NCI-H1105 (cell line): ENCODE measurements at regions not wholly inside any gene's neighbourhood (a gene's known extent, or its start where the extent isn't known, plus 50 kb on each side); places are given as distances from the start of the nearest gene placed in this dataset.

Source experiments
- DNase-seq: peaks from one replicate; lab custom pipeline; 2025; lab: John Stamatoyannopoulos, UW

DNA sequence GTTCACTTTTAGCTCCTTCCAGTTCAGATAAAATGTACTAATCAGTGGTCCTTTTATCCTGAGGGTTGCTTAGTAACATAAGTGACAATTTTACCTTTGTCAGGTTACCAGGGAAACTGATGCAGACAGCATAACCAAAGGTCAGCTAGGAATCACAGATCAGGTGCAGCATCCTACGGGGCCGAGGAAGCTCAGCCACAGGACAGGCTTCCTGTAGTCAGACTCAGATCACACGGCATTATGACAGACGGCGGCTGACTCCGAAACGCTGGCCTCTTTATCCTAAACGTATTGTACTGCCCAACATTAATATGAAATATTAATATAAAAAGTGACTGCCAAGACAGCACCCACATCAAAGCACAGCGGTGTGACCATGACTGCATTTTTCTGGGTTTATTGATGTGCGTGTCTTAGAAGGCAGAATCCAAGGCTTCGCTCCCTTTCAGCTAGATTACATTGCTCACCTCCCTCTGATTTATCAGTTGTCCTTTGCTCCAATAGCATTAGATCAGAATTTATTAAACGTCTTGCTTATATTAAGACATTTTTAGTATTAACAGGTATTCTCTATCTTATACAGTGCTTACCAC lies 444.5 kb downstream of the CMPK2 start:
- DNase-seq, result no peak

DNA sequence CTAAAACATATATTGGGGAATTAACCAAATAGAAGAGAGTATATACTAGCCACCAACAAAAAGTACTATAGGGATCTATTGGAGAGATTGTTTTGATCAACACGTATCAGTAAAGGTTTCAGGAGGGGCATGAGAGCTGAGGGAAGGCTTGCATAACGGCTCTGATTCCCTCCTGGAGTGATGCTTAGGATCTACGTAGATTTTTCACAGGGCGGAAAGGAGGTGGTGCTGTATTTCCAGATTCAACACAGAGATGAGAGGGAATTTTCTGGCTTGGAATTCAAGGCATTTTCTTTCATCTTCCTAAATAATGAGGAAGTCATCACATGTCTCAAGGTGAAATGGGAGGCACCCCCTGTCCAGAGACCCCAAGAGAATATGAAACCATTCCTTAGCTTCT lies 443.8 kb downstream of the CMPK2 start:
- DNase-seq, result no peak

DNA sequence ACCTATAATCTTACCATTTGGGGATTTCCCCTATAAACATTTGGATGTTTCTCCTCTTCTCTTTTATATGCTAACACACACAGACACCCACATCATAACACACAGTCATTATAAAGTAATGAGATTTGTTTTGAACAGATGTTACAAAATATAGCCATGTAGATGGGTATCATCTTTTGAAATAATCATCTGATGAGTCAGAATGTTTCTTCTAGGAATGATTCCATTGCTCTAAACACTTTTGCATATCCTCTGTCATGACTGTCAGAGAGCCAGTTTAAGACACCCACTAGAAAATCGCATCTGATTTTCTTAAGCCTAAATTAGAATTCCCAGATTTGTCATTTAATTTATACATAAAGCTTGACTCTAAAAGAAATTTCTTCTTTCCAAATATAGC lies 442.6 kb downstream of the CMPK2 start:
- no peak for DNase-seq

DNA sequence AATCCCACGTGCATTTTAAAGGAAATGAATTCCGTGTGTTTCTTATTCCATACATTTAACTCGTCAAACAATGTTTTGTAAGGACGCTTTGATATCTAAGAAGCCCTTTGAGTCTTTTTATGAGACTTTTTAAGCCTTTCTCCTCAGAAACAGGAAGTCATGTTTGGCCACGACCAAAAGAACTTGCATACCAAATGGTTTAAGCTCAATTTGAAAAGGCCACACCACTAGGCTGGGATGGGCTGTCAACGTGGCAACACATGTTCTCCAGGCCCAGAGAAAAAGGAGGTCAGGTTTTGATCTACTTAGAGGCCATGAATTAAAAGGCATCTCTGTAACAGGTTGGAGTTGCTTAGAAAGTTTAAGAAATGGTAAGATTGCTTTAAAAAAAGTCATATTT lies 441.8 kb downstream of the CMPK2 start:
- DNase-seq, result no peak

DNA sequence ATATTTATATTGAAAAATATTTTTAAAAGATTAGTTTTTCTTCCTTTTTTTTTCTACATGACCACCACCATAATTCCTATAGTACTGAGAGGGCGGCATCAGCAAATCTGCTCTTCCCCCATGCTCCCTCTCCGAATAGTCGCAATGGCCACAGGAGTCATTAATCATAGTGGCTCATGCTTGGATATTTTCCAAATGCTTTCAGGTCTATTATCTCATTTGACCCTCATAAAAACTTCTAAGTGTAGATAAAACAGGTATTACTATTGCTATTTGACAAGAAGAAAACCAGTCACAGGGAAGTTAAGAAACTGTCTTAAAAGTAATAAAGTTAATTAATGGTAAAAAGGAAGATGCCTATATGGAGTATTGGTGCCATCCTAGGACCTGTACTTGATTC lies 440.7 kb downstream of the CMPK2 start:
- DNase-seq, result no peak

DNA sequence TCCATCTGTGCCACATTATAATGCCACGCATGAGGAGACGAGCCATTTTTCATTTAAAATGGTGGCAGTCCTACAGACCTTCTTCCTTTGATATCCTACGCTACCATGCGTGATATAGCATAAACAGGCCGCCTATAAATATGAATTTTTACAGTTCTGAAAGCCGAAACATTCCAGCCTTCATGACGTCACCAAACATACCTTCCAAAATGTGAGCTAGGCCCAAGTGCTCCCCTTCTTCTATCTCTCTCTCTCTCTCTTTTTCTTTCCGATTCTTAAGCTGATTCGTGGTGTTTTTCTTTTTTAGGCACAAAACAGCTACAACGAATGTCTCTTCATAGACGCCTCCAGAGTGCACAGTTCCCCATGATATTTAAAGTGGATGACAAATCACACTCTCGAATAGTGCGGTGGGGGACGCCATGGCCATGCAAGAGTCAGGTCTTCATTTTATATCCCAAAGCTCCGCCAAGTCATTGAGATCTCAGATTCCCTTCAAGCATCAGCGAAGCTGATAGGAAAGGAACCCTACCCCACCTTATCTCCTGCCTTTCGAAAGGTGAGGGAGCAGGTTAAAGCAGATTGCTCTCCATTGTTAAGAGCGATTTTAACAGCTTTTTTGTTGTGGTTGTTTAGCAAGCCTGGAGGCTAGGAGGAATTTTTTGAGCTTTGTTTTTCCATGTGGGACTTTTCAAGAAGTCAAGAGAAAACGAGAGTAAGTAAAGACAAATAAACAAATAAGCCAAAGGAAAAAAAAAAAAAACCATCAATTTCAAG lies 436.3 kb downstream of the CMPK2 start:
- DNase-seq, result no peak

DNA sequence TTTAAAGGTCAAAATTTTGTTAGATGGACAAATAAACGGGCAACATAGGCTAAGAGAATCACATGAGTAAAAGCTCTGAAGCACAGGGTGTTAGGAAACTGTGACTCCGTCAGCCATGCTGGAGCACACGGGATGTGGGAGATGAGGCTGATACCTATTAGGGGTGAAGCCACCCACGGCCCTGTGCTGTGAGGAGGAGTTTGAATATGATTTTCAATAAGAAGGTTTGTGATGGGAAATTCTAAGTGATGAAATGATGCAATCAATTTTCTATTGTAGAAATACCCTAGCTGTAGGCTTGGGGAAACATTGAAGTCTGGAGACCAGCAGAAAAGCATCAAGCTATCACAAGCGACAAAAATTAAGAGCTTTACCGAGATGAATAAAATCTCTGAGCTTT lies 431.3 kb downstream of the CMPK2 start:
- DNase-seq, result no peak

DNA sequence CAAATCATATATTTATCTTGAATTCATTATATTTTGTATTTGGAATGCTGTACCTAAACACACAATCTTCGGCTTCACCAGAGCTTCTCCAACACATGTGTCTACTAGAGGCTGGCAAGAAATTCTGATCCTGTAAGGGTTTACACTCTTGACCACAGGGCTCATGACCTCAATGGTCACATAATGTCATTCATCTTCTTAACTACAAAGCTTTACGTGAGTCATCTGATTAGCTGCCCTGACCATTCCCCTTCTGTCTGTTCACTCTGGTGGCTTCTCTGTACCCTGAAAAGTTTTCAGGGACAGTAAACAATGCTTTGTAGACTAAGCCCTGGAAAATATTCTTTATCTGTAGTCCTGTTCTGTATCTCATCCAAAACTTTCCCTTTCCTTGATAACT lies 423.9 kb downstream of the CMPK2 start:
- no peak for DNase-seq

DNA sequence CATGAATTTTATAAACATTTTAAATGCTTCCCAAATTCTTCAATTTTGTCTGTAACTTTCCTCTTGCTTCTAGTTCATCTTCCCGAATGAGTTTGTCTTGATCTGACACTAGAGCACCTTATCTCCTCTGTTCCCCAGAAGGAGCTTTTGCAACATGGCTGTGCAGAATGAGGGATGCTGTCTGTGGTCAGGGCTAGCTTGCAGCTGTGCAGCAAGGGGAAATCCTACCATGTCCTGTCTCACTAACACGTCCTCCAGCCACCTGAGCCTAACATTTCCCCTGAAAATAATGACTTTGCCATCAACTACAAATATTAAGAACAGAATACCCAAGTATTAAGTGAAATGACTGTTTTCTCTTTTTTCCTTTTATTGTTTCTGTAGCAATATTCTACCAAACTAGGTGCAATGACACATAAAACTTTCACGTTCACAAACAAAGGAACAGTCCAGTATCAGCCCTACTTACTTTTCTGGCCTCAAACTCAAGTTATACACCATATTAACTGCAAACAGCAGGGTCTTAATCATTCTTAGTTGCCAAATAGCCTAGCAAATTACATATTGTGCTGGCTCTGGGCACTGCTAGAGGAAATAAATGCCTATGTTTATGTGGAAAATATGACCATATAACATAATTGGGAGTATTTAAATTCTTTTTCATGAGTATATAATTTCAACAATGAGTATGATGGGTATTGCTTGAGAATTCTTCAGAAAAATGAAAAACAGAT lies 423.3 kb downstream of the CMPK2 start:
- DNase-seq, result no peak

DNA sequence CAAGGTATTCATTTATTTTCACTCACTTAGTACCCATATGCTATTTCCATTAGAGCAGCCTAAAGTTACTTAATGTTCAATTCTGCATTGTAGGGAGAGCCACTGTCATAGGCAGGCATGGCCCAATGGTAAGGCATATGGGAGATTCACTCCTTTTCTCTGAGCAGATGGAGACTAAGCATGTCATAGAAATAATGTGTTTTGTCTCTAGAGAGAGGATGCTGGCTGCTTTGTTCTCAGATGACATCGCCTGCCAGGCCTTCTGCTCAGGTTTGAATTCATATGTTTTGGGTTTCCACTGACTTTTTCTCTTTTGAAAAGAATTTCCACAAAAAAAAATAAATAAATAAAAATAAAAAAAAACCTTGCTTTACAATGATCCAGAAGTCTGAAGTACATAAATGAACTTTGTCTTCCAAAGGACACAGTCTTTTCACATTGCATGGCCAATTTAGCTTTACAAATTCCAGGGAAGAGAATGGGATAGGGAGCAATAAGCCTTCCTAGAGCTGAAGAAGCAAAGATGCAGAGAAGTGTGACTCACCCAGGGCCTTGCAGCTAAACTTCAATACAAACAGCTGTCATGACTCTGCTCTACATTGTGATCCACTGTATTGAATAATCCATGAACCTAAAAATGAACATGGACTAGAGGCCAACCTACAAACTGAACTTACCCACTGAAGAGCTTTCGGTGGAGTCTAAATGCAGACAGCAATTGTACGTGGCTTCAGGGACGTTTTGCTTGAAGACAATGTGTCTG lies 422.5 kb downstream of the CMPK2 start:
- no peak for DNase-seq

DNA sequence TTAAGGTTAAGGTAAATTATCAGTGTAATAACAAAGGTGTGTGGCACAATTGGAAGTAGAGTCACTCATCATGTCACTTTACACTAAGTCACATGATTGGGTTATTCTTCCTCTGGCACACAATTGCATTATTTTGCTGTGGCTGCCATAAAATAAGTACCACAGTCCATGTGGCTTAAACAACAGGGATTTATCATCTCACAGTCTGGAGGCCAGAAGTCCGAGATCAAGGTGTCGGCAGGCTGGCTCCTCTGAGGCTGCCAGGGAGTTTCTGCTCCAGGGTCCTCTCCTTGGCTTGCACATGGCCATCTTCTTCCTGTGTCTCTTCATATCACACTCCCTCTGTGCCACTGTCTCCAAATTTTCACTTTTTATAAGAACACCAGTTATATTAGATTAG lies 421.2 kb downstream of the CMPK2 start:
- DNase-seq, result no peak

DNA sequence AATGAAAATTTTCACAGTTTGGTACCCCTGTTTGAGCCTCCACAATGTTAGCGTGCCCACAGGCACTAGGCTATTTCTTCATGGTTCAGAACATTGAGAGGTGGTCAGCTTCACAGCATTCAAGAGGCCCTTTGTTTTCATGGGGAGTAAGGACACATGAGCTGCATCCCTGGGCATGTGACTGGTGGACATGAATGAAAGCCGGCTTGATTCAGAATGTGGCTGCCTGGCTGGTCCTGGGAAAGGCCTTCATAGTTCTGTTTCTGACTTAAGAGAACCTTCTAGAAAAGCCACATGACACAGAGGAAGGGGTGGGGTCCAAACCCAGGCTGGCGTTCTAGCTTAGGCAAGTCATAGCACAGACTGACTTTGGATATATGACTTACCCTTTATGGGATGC lies 420.6 kb downstream of the CMPK2 start:
- DNase-seq, result no peak

DNA sequence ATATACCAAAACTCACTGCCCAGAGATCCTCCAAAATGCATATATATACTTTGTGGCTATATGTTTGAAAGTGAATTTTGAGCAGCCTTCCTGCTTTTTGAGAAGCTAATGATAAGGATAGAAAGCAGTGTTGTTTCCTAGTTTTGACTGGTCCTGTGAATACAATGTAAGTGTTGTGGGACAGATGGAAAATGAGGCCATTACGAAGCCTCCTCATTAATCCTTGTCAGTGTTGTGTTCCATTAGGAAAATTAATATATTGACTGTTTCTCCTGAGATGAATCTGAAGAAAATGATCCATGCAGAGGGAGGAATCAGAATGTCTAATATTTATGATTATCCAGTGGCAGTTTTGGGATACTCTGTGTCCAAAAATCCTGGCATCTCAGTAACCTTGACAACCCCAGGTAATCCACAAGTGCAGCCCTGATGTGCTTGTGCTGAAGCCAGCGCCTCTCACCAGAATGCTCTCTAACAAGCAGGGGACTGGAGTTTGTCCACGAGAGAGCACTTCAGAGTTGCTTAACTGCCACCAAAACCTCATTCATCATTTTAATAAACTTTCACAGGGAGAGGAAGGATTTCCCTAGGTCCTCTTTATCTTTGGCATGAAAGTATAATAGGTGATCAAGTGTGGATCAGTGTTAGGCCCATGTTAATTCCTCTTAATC lies 418.6 kb downstream of the CMPK2 start:
- no peak for DNase-seq

DNA sequence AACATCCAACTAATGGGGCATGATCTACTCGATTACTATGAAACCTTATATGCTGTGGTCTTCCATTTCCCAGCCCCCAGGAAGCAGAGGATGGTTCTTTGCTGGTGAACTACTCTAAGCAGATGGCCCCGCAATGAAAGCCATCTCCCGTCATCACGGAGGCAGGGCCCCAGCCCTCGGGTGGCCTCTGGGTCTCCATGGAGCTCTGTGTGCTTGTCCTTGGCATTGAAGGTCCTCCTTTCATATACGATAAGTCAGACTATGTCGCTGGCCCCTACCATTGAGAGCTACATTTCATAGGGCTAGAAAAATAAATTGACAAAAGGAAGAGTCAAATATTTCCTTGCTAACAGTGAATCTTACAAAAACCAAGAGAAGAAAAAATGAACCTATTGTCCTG lies 416.8 kb downstream of the CMPK2 start:
- DNase-seq, result no peak

DNA sequence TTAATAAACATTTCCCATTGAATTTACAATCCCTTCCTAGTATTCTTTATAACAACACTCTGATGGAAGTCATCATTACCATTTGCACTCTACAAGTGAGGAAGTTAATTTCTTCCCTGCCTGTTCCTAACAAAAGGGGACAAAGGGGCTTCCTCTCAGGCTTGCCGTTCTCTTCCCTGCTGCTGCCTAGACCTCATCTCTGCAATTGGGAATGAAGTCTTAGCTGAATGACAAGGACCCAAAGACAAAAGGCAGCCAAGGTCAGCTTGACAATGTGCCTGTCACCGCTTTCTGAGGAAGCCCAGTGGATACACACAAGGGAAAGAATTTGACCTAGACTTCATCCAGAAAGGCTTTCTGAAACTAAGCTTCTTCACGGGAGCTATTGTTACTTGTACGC lies 416.4 kb downstream of the CMPK2 start:
- no peak for DNase-seq

DNA sequence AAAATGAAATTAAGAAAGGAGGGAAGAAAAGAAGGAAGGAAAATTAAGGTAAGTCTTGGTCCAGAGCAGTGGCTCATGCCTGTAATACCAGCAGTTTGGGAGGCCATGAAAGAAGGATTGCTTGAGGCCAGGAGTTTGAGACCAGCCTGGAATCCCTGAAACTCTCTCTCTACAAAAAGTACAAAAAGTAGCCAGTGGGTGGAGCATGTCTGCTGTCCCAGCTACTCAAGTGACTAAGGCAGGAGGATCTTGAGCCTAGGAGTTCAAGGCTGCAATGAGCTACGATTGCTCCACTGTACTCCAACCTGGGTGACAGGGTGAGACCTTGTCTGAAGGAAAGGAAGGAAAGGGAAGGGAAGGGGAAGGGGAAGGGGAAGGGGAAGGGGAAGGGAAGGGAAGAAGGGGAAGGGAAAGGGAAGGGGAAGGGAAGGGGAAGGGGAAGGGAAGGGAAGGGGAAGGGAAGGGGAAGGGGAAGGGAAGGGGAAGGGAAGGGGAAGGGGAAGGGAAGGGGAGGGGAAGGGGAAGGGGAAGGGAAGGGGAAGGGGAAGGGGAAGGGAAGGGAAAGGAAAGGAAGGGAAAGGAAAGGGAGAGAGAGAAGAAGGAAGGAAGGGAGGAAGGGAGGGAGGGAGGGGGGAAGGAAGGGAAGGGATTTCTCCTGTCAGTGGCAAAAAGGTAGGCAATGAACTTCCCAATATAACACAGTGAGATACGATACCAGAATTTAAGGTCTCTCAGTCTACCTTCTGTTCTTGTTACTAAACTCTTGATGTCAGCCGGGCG lies 412.8 kb downstream of the CMPK2 start:
- DNase-seq, result no peak

DNA sequence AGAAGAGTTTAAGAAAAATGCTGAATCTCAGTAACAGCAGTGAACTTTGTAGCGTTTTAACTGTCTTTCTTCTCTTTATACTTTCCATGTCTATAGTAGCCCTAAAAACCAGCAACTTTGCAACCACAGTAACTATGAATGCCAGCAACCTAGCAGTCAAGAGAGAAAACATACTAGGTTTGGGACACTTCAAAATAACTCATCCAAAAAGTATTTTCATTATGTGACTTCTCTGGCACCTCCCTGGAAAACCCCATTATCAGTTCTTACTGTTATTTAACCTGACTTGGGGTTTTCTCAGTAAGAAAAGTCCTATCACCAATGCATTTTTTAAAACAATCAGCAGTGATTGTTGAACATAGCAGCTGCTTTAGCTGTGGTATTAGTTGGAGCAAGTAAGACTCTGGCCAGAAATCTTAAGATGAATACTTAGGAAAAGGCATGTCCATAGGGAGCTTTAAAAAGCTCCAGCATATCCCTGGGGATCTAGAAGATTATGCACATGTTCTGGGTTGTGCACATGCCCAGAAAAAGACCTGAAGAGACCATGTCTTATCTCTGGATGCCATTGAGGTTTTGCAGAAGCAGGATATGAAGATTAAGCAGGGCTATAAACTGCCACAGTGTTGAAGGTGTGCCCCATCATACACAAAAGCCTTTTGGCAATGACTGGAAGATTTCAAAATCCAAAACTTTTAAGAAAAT lies 411.3 kb downstream of the CMPK2 start:
- DNase-seq, result no peak

DNA sequence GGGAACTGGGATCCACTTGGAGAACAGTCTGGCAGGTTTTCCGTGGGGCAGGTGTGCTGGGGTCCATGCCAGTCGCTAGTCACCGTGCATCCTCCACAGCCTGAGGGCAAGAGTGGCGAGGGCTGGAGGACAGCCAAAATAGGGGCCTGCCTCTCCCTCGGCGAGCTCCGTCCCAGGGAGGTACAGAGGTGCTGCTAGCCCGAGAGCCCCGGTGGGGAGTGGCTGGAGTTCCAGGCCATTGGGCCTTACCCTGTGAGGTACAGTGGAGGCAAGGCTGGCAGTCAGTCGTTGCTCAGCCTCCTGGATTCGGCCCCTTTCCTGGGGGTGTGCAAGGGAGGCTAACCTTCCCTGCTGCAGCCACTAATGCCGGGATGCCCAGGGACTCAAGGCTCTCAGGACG lies 406.6 kb downstream of the CMPK2 start:
- DNase-seq, result no peak

DNA sequence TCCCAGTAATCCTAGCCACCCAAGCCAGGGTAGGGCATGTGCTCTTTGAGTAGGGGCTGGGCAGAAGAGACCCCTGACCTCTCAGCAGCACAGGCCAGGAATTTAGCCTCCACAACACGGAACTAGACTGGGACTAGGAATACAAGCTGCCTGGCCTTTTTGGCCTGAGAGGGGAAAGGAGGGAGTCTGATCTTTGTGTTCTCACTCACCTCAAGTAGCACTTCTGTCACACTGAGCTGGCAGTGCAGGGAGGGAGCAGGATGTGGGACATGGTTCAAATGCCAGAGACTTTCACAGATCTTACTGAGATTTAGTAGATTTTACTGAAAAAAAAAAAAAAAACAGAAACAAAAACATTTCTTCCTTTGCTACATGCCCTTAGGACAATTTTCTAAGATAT lies 395.2 kb downstream of the CMPK2 start:
- no peak for DNase-seq

DNA sequence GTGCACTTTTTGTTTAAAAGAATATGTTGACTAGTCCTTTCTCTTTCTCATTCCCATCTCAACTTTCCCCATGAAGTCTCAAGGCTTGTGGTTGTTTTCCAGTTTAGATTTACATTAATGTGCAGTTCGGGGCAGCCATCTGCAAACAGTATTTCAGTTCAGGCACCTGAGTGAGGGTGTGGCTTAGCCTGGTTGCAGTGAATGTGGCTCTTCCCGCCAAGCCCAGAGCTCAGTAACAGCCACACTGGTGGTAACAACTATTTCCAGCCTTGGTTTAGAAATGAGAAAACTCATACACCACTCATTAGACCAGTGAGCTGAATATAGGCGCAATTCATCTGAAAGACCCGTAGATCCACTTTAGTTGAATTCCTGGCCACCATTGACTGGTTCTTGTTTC lies 394.3 kb downstream of the CMPK2 start:
- no peak for DNase-seq
